Panc1 (cell line): ENCODE measurements at regions not wholly inside any gene's neighbourhood (a gene's known extent, or its start where the extent isn't known, plus 50 kb on each side); places are given as distances from the start of the nearest gene placed in this dataset.

ENCODE experiments used
- CTCF ChIP-seq: fragments of 450-650 bp; IDR thresholded peaks from 2 replicates; pipeline ENCODE4 v1.5.1; 2017; ENCODE audit warnings: mild to moderate bottlenecking
- POLR2AphosphoS5 ChIP-seq: IDR thresholded peaks from 2 replicates; pipeline ENCODE4 v1.6.1; 2012; ENCODE audit warnings: mild to moderate bottlenecking, low read depth, low read length, moderate library complexity
- SIN3A ChIP-seq: IDR thresholded peaks from 2 replicates; pipeline ENCODE4 v1.6.1; 2012; ENCODE audit warnings: low read depth, mild to moderate bottlenecking, low read length, moderate library complexity, borderline replicate concordance; ENCODE audit not compliant: insufficient read depth

- TF ChIP-seq CTCF, result no peak
- no peak for TF ChIP-seq POLR2AphosphoS5
- no peak for TF ChIP-seq SIN3A
Measured at GRCh38 chr5:158351485-158352125, 492.7 kb upstream of the CLINT1 start.
